Fibroblast of mammary gland (primary cell): ENCODE measurements at regions not wholly inside any gene's neighbourhood (a gene's known extent, or its start where the extent isn't known, plus 50 kb on each side); places are given as distances from the start of the nearest gene placed in this dataset.

Experiments used
- DNase-seq: peaks from one replicate; pipeline ENCODE4 v3.0.0-alpha.2; 2010; ENCODE audit warnings: low read depth
- H3K4me3 ChIP-seq: 2 replicates; pipeline ENCODE4 v1.5.1; 2011; ENCODE audit warnings: low read depth, mild to moderate bottlenecking, low read length, moderate library complexity; ENCODE audit not compliant: control insufficient read depth
- CTCF ChIP-seq: conservative IDR thresholded peaks from 2 replicates; pipeline ENCODE4 v1.5.1; 2011; ENCODE audit warnings: low read depth, low read length, inconsistent platforms; ENCODE audit not compliant: control insufficient read depth, insufficient read depth

- H3K4me3 ChIP-seq = no peak overlapping the region
These were observed 129.2 kb downstream of the TES start for GRCh38 chr7:116339564-116339963.

GRCh38 chr7:116340201-116340847 is 130.0 kb downstream of the TES start:
- TF ChIP-seq CTCF = no peak
- peak; percentile 35 for DNase-seq
- H3K4me3 ChIP-seq = no peak overlapping the region

More at GRCh38 chr7:116339564-116339963, 129.2 kb downstream of the TES start:
- TF ChIP-seq CTCF = no peak
- DNase-seq = peak; percentile 54

- H3K4me3 ChIP-seq = no peak overlapping the region
- DNase-seq = no peak
- TF ChIP-seq CTCF = peak; percentile 34
These were observed 130.9 kb downstream of the TES start for GRCh38 chr7:116340943-116341907.

- TF ChIP-seq CTCF = no peak
- no peak overlapping the region for H3K4me3 ChIP-seq
- DNase-seq = no peak
These were observed 131.8 kb downstream of the TES start for GRCh38 chr7:116342125-116342524.

- no peak for TF ChIP-seq CTCF
- H3K4me3 ChIP-seq = no peak overlapping the region
- no peak for DNase-seq
These were observed 137.0 kb downstream of the TES start for GRCh38 chr7:116347151-116347832.

GRCh38 chr7:116348346-116348745 is 138.0 kb downstream of the TES start:
- no peak for DNase-seq
- H3K4me3 ChIP-seq = no peak overlapping the region
- no peak for TF ChIP-seq CTCF
